ENCODE measurements at regions not wholly inside any gene's neighbourhood (a gene's known extent, or its start where the extent isn't known, plus 50 kb on each side); places are given as distances from the start of the nearest gene placed in this dataset.
"Not testable (repeated sequence)": the region's sequence is repeated elsewhere in the genome, so short reads cannot be mapped to it uniquely, and the experiment has no call there.

- no peak for DNase-seq
Observed at GRCh38 chr2:145002624-145003023, 482.7 kb upstream of the ZEB2 start.

GRCh38 chr2:145000376-145000775 is 480.5 kb upstream of the ZEB2 start:
- no peak for DNase-seq

DNA sequence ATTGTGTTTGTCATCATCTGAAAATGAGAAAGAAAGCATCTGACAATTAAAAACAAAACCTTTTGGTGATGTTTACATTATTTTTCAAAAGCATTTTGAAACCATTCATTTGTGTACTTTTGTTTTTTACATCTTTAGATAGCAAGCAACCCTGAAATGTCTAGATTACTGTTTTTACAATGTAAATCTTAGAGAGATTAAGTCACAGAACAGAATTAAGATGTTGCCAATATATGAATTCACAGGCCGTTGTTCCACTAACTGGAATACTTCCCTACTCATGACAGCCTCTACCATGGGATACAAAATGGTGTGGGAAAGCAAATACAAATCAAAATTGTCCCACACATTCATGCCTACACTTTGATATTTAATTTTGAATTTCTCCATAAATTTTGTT is 480.0 kb upstream of the ZEB2 start:
- no peak for DNase-seq

DNA sequence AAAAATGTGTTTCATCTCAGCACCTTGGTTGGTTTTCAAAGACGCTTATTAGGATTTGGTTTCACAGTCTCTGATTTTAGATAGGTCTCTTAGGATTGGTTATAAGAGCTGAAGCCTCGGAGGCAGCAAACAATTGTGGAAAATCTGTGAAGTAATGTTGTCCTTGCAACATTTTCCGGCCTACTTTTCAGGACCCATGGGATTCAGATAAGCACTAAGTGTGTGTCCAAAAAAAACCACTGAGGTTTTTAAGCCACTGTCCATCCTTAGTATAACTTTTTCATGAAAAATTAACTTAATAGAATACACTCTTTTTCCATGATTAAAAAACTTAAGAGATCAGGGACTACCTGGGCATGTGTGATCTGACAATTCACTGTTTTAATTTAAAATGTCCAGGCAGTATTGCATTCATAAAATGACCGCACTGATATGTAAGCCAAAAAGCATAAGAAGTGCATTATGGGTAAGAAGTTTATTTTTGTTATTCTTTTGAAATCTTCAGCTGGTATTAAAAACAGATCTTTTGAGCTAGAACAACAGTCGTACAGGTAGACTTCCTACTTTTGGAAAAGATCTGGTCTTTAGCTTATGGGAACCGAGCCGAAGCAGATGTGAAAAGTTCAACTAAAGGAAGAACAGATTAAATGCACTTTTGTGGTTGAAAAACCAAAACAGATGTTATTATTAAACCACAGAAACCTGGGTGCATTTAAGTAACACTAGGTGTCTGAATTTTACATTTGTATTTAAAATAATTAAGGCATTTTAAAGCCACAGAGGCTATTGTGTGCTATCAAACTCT is 479.4 kb upstream of the ZEB2 start:
- no peak for DNase-seq

GRCh38 chr2:144998435-144998834 is 478.5 kb upstream of the ZEB2 start:
- DNase-seq: no peak

DNA sequence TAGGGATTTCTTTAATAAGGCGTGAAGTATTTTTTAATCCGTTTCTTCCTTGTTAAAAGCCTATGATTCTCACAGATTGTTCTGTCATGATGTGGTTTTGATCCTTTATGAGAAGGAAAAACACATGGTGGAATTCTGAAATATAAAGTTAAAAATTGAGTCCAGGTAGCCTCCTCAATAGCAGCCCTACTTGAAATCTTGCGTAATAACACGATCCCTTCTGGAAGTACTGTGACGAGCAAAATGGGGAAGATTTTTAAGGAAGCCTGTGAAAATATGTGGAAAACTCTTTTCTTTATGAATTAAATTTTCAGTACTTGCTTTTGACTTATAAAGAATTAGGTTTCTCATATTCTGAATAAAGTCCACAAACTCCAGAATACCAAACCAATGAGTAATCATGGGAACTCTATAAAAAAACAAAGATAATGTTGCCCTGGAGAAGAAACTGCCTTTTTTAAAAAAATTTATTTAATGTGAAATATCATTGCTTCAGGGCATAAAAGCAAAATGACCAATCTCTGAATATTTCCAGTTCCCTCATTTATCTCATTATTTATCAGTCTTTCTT is 476.4 kb upstream of the ZEB2 start:
- no peak for DNase-seq

- no peak for DNase-seq
Observed at GRCh38 chr2:144995482-144995881, 475.6 kb upstream of the ZEB2 start.

DNA sequence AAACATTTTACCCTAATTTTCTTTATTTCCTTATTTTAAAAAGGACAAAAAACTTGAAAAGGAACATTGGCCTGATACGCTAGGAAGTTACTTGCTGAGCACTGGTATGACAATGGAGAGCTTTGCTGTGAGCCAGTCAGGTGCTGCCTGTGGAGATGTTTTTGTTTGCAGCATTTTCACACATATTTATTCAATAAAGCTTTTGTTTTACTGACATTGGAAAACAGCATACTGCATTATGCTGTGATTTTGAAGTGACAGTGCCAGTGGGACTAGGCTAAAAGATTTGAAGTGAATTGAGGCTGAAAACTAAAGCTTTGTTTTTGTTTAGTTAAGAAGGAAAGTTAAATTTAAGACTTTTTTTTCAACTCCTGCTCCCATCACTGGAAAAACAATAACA is 470.7 kb upstream of the ZEB2 start:
- DNase-seq: no peak

DNA sequence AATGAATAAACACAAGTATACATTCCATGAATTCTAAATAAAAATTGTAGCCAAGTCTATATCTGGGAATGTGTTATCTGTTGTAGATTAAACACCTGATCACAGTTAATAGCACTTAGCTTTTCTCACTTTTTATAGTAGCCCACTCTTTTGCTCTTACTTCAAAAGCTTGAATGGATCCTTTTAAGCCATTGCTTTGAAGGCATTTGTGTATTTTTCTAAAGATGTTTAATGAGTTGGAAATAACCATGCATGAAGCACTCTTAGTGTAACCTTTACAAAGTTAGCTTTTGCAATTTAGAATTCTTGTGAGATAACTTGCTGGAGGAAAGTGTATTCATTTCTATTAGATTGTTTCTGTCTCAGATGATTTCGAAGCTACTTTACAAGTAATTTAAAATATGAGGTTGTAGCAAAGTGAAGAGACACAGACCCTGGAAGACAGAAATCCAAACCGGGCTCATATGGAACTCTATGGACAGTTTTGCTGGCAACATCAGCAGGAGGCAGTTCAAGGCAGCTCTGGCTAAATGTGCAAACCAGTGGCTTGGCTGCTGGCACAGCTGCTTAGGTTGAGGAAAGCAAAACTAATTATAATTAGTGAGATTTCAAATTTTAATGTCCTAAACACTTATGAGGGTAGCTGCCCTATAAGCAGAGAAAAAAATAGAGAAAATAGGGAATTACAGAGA is 469.8 kb upstream of the ZEB2 start:
- DNase-seq: no peak

DNA sequence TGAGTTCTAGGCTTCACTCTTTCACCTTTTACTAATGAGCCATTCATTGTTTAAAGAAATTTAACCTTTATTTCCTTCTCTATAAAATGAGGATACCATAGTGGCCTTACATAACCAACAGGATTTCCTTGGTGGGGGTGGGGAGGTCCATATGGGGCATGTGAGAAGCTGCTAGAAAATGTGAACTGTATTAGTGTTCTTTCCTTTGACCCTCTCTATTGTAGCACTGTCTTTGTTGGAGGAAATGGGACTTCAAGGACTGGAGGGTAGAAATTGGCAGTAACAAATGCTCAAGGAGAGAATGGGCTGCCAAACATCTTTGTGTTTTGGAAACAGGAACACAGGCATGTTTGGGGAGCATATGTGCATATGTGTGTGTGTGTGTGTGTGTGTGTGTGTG is 468.7 kb upstream of the ZEB2 start:
- no peak for DNase-seq

- peak; percentile 81 for DNase-seq
Observed at GRCh38 chr2:144986691-144987090, 466.8 kb upstream of the ZEB2 start.

DNA sequence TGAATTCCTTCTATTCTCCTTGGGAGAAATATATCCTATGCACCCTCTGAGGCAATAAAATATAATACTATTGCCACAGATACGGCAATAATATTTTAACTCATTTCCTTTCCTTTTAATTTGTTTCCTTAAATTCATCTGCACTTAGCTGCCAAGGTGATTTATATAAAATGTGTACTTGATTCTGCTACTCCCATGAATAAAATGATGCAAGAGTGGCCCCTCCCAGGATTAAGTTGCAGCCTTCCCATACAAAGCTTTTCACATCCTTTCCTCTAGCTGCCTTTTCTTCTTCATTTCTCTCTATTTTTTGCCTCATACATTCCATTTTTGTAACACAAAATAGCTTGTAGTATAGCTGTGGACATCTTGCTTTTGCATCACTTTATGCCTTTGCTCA is 464.1 kb upstream of the ZEB2 start:
- no peak for DNase-seq

- no peak for DNase-seq
Observed at GRCh38 chr2:144983107-144983506, 463.2 kb upstream of the ZEB2 start.

DNA sequence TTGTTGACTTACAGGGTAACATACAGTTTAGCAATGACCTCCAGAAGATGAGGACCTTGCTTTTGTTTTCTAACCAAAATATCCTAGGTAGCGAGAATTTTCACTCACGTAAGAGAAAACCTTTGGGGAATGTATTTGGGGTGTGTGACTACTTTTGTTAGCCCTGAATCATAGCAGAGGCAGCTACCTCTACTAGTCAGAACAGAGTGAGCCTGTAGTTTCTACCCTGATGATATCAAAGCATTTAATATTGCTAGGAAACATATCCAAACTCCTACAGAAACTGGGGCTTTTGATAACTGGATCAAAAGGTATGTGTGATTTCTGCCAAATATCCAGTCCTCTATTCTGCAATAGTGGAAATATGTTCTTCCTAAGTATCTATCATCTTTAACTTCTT is 462.6 kb upstream of the ZEB2 start:
- DNase-seq: no peak

DNA sequence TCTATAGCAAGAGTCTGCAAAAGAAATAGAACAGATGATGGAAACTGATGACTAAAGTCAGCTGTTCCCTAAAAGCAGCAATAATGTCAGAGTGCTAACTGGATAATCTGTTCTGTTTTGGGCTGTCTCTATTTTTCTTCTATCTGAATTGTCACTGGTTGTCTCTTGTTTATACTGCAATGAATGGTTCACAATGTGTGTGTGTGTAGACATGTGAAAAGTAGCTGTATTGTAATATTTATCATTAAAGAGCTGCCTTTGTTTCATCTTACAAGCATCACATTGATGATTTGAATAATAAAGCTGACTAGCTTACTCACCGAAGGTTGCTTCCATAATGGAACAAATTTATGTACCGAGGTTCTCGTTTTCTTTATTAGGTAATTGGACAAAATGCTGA is 456.0 kb upstream of the ZEB2 start:
- no peak for DNase-seq

DNA sequence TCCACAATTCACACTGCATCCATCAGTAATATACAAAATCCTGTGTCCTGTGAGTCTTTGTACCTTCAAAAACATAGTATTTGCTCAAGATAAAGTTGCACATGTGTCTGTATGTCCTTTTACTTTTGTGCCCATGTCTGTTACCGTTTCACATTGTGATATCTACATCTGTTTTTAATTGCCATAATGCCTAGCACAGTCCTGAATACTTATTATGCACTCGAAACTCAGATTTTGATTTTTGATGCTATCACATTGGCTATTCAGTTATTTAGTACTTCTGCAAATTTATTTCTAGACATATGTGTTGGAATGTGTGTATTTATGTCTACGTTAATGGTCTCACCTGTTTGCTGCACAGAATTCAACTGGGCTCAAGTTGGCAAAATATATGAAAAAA is 452.8 kb upstream of the ZEB2 start:
- no peak for DNase-seq

DNA sequence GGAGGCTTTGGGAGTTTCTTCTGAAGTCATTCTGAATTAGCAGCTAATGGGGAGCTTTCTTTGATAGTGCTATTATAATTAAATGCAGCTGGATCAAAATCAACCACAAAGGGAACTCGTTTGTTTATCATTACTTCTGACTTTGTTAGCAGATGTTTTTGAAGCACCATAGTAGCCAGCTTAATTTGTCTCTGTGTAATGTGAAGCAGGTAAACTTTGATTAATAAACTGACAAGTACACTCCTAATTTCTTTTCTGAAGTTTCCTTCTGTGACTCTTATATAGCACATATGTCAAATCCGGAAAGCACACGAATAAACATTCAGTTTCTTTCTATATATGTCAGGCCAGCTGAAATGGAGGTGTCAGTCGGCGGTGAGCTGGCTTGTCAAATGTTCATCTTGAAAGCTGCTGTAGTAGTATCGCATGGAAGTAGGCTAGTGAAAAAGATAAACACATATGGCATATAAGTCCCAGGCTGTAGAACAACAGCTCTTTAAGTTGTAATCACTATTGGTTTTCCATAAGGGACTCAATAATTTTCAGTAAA is 451.9 kb upstream of the ZEB2 start:
- no peak for DNase-seq

DNA sequence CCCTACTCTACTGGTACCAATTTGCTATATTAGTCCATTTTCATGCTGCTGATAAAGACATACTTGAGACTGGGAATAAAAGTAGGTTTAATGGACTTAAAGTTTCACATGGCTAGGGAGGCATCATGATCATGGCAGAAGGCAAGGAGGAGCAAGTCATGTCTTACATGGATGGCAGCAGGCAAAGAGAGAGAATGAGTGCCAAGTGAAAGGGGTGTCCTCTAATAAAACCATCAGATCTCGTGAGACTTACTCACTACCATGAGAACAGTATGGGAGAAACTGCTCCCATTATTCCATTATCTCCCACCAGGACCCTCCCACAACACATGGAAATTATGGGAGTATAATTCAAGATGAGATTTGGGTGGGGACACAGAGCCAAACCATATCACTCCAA is 450.5 kb upstream of the ZEB2 start:
- not testable (repeated sequence) for DNase-seq

- DNase-seq: not testable (repeated sequence)
Observed at GRCh38 chr2:144969564-144969963, 449.6 kb upstream of the ZEB2 start.

DNA sequence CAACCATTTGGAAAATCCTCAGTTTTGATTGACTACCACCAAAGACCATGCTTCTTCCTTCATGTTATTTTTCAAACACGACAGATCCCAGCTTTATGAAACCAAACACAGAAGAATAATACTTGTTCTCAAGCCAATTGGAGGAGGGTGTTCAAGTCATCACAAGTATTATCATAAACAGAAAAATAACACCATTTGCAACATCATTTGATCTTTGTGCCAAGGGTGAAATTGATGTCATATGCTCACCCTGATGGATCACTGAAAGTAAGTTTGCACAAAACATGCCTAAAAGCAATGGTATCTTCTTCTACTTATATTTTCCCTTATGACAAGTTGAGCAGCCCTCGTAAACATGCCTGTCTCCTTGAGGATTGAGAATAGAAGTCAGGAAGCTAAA is 448.0 kb upstream of the ZEB2 start:
- DNase-seq: no peak

DNA sequence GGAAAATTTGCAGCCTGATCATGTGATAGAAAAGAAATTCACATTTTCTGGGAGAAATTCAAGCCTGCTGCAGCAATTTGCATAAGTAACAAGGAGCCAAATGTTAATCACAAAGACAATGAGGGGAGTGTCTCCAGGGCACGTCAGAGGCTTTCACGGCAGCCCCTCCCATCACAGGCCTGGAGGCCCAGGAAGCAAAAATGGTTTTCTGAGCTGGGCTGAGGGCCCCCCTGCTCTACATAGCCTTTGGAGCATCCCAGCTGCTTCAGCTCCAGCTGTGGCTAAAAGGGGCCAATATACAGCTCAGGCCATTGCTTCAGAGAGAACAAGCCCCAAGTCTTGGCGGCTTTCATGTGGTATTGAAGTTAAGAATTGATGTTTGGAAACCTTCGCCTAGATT is 445.3 kb upstream of the ZEB2 start:
- no peak for DNase-seq

DNA sequence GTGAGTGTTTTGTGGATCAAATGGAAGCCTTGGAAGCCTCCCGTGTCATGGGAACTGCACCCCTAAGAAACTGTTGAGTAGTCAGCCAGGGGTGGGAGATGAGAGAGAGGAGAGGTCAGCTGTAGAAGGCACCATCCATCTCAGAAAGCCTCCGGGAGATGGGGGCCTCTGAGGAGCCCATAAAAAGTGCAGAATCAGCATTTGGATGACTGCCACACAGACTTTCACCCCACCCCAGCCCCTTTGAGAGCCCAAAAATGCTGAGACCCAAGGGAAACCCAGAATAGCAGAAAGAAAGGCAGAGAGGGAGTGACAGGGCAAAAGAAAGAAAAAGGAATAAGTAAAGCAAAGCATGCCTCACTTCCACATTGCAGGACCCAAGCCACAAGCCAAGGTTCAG is 443.1 kb upstream of the ZEB2 start:
- no peak for DNase-seq

- no peak for DNase-seq
Observed at GRCh38 chr2:144959416-144959815, 439.5 kb upstream of the ZEB2 start.

Measured in hematopoietic multipotent progenitor cell treated with erythropoietin and hydrocortisone succinate and interleukin-3 and kit ligand, for 6 days (in vitro differentiated cells).